ENCODE measurements at regions not wholly inside any gene's neighbourhood (a gene's known extent, or its start where the extent isn't known, plus 50 kb on each side); places are given as distances from the start of the nearest gene placed in this dataset.

- intact Hi-C loops (cut with micrococcal nuclease; ENCODE audit: unreplicated experiment): no loop called here
- Histone ChIP-seq H3K4me3 (no peak overlapping the region), H3K27me3 (replicated peaks in 1 of 2; ENCODE audit: control insufficient read depth in 2 of 2, insufficient read depth in 2 of 2, low read length in 1 of 2) (no peaks in the 10 kb centered on the region), H3K4me1 (ENCODE audit: control insufficient read depth, insufficient read depth, low read length) (no peaks in the 10 kb centered on the region), H3K36me3 (ENCODE audit: control insufficient read depth in 2 of 2, insufficient read depth in 2 of 2, low read length in 1 of 2) (no peaks in the 10 kb centered on the region), H3K79me2 (ENCODE audit: control insufficient read depth, insufficient read depth, low read length) (no peaks in the 10 kb centered on the region), H4K20me1 (ENCODE audit: control insufficient read depth, insufficient read depth) (no peaks in the 10 kb centered on the region), H2AFZ (ENCODE audit: control insufficient read depth, low read depth, low read length) (no peak overlapping the region), H3K27ac (ENCODE audit: control insufficient read depth, insufficient read depth) (no peak overlapping the region), H3K9ac (ENCODE audit: control insufficient read depth, insufficient read depth, low read length) (no peak overlapping the region), H3K9me3 (replicated peaks; ENCODE audit: control insufficient read depth, insufficient read depth, low read length) (no peaks in the 10 kb centered on the region), H3K4me2 (ENCODE audit: control insufficient read depth, insufficient read depth) (no peak overlapping the region)
- no peak for DNase-seq (ENCODE audit: low read depth, low spot score)
- BruUV-seq (replicated peaks): no TSS peak
- POLR2A ChIA-PET: no interaction called here
- TF ChIP-seq NBN (IDR thresholded peaks at IDR 0.05): no peak
- TF ChIP-seq NR2C2 (IDR thresholded peaks at IDR 0.05; ENCODE audit: borderline replicate concordance, control insufficient read depth, insufficient read length, low read depth): no peak
- TF ChIP-seq BACH1 (IDR thresholded peaks at IDR 0.05; ENCODE audit: borderline replicate concordance): no peak
- TF ChIP-seq MYC (IDR thresholded peaks at IDR 0.05; ENCODE audit: insufficient read depth, insufficient read length, insufficient replicate concordance, low read length, severe bottlenecking): no peak
- no peak for TF ChIP-seq HDAC6 (IDR thresholded peaks at IDR 0.05; ENCODE audit: unreplicated experiment)
- TF ChIP-seq HDGF (IDR thresholded peaks at IDR 0.05): no peak
- no peak for TF ChIP-seq CREB1 (IDR thresholded peaks at IDR 0.05; ENCODE audit: low read depth)
- SMC1A ChIA-PET (ENCODE audit: uncharacterized antibody, unreplicated experiment): no interaction called here
- no peak for FAIRE-seq
- no peak for ATAC-seq
- CTCF ChIA-PET: no interaction called here
- in situ Hi-C loops (cut with MboI): no loop called here
- RAD21 ChIA-PET (ENCODE audit: unreplicated experiment): no interaction called here
Measured at GRCh38 chr4:79467246-79467932, 59.4 kb upstream of the GK2 start.

GRCh38 chr4:79466621-79467020, 58.6 kb upstream of the GK2 start:
- FAIRE-seq: no peak
- H3K4me1 ChIP-seq (ENCODE audit: control insufficient read depth, insufficient read depth, low read length): no peaks in the 10 kb centered on the region
- POLR2A ChIA-PET: no interaction called here
- H3K79me2 ChIP-seq (ENCODE audit: control insufficient read depth, insufficient read depth, low read length): no peaks in the 10 kb centered on the region
- DNase-seq (ENCODE audit: low read depth, low spot score): no peak
- RAD21 ChIA-PET (ENCODE audit: unreplicated experiment): no interaction called here
- H3K36me3 ChIP-seq (ENCODE audit: control insufficient read depth in 2 of 2, insufficient read depth in 2 of 2, low read length in 1 of 2): no peaks in the 10 kb centered on the region
- H3K4me3 ChIP-seq: no peak overlapping the region
- 0% methylated on average over 1 of the region's 1 CpG for WGBS (ENCODE audit: insufficient coverage, insufficient replicate concordance, low lambda C conversion rate, missing lambda C conversion rate)
- H2AFZ ChIP-seq (ENCODE audit: control insufficient read depth, low read depth, low read length): no peak overlapping the region
- intact Hi-C loops (cut with micrococcal nuclease; ENCODE audit: unreplicated experiment): no loop called here
- CTCF ChIA-PET: no interaction called here
- no peak for ATAC-seq
- in situ Hi-C loops (cut with MboI): no loop called here
- H3K27me3 ChIP-seq (replicated peaks in 1 of 2; ENCODE audit: control insufficient read depth in 2 of 2, insufficient read depth in 2 of 2, low read length in 1 of 2): no peaks in the 10 kb centered on the region
- H3K4me2 ChIP-seq (ENCODE audit: control insufficient read depth, insufficient read depth): no peak overlapping the region
- H3K9me3 ChIP-seq (replicated peaks; ENCODE audit: control insufficient read depth, insufficient read depth, low read length): no peaks in the 10 kb centered on the region
- H3K27ac ChIP-seq (ENCODE audit: control insufficient read depth, insufficient read depth): no peak overlapping the region
- H3K9ac ChIP-seq (ENCODE audit: control insufficient read depth, insufficient read depth, low read length): no peak overlapping the region
- BruUV-seq (replicated peaks): no TSS peak
- H4K20me1 ChIP-seq (ENCODE audit: control insufficient read depth, insufficient read depth): no peaks in the 10 kb centered on the region
- SMC1A ChIA-PET (ENCODE audit: uncharacterized antibody, unreplicated experiment): no interaction called here
- TF ChIP-seq ESRRA (IDR thresholded peaks at IDR 0.05; ENCODE audit: low read length) (no peak), BMI1 (IDR thresholded peaks at IDR 0.05; ENCODE audit: borderline replicate concordance) (no peak), LARP7 (IDR thresholded peaks at IDR 0.05) (no peak), NFXL1 (IDR thresholded peaks at IDR 0.05; ENCODE audit: borderline replicate concordance) (no peak), MTA2 (IDR thresholded peaks at IDR 0.05; ENCODE audit: low read depth) (no peak), POLR2AphosphoS5 (IDR thresholded peaks at IDR 0.05; ENCODE audit: low read length) (no peak), MEF2A (IDR thresholded peaks at IDR 0.05; ENCODE audit: insufficient read depth, low read depth, low read length) (no peak), ELK1 (IDR thresholded peaks at IDR 0.05; ENCODE audit: low read depth, low read length) (no peak), ETV6 (conservative IDR thresholded peaks at IDR 0.05 in 1 of 2, IDR thresholded peaks at IDR 0.05 in 1 of 2; ENCODE audit: borderline replicate concordance in 1 of 2, low read depth in 1 of 2) (no peak), HSF1 (IDR thresholded peaks at IDR 0.05; ENCODE audit: low read depth, low read length) (no peak)
